NB4 (cell line): ENCODE measurements at regions not wholly inside any gene's neighbourhood (a gene's known extent, or its start where the extent isn't known, plus 50 kb on each side); places are given as distances from the start of the nearest gene placed in this dataset.

Source experiments
- MYC ChIP-seq: IDR thresholded peaks from 2 replicates; pipeline ENCODE4 v1.6.1; 2011; ENCODE audit warnings: low read depth, low read length
- POLR2A ChIP-seq: IDR thresholded peaks from 2 replicates; pipeline ENCODE4 v1.6.1; 2011; ENCODE audit warnings: mild to moderate bottlenecking; ENCODE audit not compliant: insufficient read length; ENCODE audit errors: extremely low read depth
- TF ChIP-seq, protein P1 (sequence below): IDR thresholded peaks from one replicate; pipeline ENCODE4 v1.5.1; 2012; ENCODE audit warnings: low read depth, low read length
- TF ChIP-seq, protein P2 (sequence below): IDR thresholded peaks from 2 replicates; pipeline ENCODE4 v1.6.1; 2011; ENCODE audit warnings: low read depth, low read length

DNA sequence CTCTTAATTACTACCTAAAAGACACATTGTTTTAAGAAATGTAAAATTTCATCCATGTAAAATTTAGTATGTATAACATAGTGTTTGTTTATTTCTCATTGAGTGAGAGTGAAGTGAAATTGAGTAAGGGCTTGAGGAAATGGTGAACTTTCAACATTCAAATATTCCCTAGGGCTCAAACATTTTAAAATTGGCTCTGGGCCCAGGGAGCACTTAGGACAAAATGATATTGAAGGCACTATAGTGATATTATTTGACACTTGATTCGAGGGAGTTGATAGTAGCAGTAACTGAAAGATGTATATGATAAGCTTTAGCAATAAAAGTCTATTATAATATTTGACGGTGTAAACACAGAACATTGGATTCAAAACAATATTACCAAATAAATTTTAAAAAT is 1244.0 kb upstream of the TENM3 start:
- TF ChIP-seq, protein P1, sequence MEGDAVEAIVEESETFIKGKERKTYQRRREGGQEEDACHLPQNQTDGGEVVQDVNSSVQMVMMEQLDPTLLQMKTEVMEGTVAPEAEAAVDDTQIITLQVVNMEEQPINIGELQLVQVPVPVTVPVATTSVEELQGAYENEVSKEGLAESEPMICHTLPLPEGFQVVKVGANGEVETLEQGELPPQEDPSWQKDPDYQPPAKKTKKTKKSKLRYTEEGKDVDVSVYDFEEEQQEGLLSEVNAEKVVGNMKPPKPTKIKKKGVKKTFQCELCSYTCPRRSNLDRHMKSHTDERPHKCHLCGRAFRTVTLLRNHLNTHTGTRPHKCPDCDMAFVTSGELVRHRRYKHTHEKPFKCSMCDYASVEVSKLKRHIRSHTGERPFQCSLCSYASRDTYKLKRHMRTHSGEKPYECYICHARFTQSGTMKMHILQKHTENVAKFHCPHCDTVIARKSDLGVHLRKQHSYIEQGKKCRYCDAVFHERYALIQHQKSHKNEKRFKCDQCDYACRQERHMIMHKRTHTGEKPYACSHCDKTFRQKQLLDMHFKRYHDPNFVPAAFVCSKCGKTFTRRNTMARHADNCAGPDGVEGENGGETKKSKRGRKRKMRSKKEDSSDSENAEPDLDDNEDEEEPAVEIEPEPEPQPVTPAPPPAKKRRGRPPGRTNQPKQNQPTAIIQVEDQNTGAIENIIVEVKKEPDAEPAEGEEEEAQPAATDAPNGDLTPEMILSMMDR = no peak
- TF ChIP-seq POLR2A (no peak), MYC (no peak)
- TF ChIP-seq, protein P2, sequence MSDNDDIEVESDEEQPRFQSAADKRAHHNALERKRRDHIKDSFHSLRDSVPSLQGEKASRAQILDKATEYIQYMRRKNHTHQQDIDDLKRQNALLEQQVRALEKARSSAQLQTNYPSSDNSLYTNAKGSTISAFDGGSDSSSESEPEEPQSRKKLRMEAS = no peak
